Liver (tissue), 7 donors: ENCODE measurements at regions not wholly inside any gene's neighbourhood (a gene's known extent, or its start where the extent isn't known, plus 50 kb on each side); places are given as distances from the start of the nearest gene placed in this dataset.

ENCODE experiments used
- DNase-seq: peaks from one replicate; pipeline ENCODE4 v3.0.0-alpha.2; 2017; ENCODE audit warnings: low spot score
- H3K27ac ChIP-seq, 2 donors: one replicate each; pipeline ENCODE4 v1.7.0; 2013; ENCODE audit warnings: inconsistent platforms in 2 of 2, low read length in 2 of 2, control low read depth in 1 of 2, low read depth in 1 of 2, mild to moderate bottlenecking in 1 of 2
- H3K27me3 ChIP-seq, 4 donors: one replicate each; pipeline versions ENCODE4 v1.6.1 to v1.7.0; 2013; ENCODE audit warnings: low read length in 3 of 4, inconsistent platforms in 1 of 4, mild to moderate bottlenecking in 1 of 4, moderate library complexity in 1 of 4; ENCODE audit not compliant: control insufficient read depth in 4 of 4, insufficient read depth in 4 of 4
- H3K36me3 ChIP-seq, 4 donors: one replicate each; pipeline versions ENCODE4 v1.6.1 to v1.7.0; 2013; ENCODE audit warnings: low read length in 3 of 4, mild to moderate bottlenecking in 3 of 4, low read depth in 1 of 4, moderate library complexity in 1 of 4; ENCODE audit not compliant: control insufficient read depth in 4 of 4, insufficient read depth in 3 of 4
- H3K4me1 ChIP-seq, 4 donors: one replicate each; pipeline versions ENCODE4 v1.6.1 to v1.7.0; 2013; ENCODE audit warnings: low read length in 3 of 4, mild to moderate bottlenecking in 3 of 4, moderate library complexity in 1 of 4; ENCODE audit not compliant: control insufficient read depth in 4 of 4, insufficient read depth in 4 of 4
- H3K4me3 ChIP-seq, 3 donors: one replicate each; pipeline versions ENCODE4 v1.6.1 to v1.7.0; 2013; ENCODE audit warnings: low read length in 3 of 3, control low read depth in 1 of 3, low read depth in 1 of 3, mild to moderate bottlenecking in 1 of 3
- H3K9ac ChIP-seq, 2 donors: one replicate each; pipeline ENCODE4 v1.7.0; 2013; ENCODE audit warnings: low read length in 2 of 2, mild to moderate bottlenecking in 2 of 2, moderate library complexity in 2 of 2, control low read depth in 1 of 2, low read depth in 1 of 2
- H3K9me3 ChIP-seq, 4 donors: one replicate each; pipeline versions ENCODE4 v1.6.1 to v1.7.0; 2013; ENCODE audit warnings: low read length in 3 of 4; ENCODE audit not compliant: control insufficient read depth in 4 of 4
- EGR1 ChIP-seq, 2 donors: IDR thresholded peaks; 2 replicates each; pipeline ENCODE4 v1.6.1; 2016 to 2018; ENCODE audit warnings: antibody characterized with exemption in 2 of 2, low read depth in 2 of 2
- FOXA1 ChIP-seq: IDR thresholded peaks from 2 replicates; pipeline ENCODE4 v1.6.1; 2016; ENCODE audit warnings: antibody characterized with exemption
- FOXA2 ChIP-seq: IDR thresholded peaks from 2 replicates; pipeline ENCODE4 v1.6.1; 2016; ENCODE audit warnings: antibody characterized with exemption
- GABPA ChIP-seq, 2 donors: IDR thresholded peaks in 1 of 2; conservative IDR thresholded peaks in 1 of 2; 2 replicates each; pipeline ENCODE4 v1.6.1; 2016; ENCODE audit warnings: antibody characterized with exemption in 2 of 2, mild to moderate bottlenecking in 1 of 2, moderate library complexity in 1 of 2
- HNF4A ChIP-seq, 2 donors: conservative IDR thresholded peaks; 2 replicates each; pipeline ENCODE4 v1.6.1; 2016; ENCODE audit warnings: antibody characterized with exemption in 2 of 2, mild to moderate bottlenecking in 2 of 2
- HNF4G ChIP-seq: IDR thresholded peaks from 2 replicates; pipeline ENCODE4 v1.6.1; 2016; ENCODE audit warnings: antibody characterized with exemption
- JUND ChIP-seq, 2 donors: IDR thresholded peaks; 2 replicates each; pipeline ENCODE4 v1.6.1; 2016; ENCODE audit warnings: antibody characterized with exemption in 2 of 2
- RAD21 ChIP-seq, 2 donors: IDR thresholded peaks; 2 replicates each; pipeline ENCODE4 v1.6.1; 2016; ENCODE audit warnings: antibody characterized with exemption in 2 of 2, mild to moderate bottlenecking in 2 of 2
- REST ChIP-seq: IDR thresholded peaks from 2 replicates; pipeline ENCODE4 v1.6.1; 2016; ENCODE audit warnings: antibody characterized with exemption, mild to moderate bottlenecking
- SP1 ChIP-seq: IDR thresholded peaks from 2 replicates; pipeline ENCODE4 v1.6.1; 2018; ENCODE audit warnings: antibody characterized with exemption, mild to moderate bottlenecking
- TAF1 ChIP-seq: conservative IDR thresholded peaks from 2 replicates; pipeline ENCODE4 v1.6.1; 2016; ENCODE audit warnings: antibody characterized with exemption, mild to moderate bottlenecking
- YY1 ChIP-seq: IDR thresholded peaks from 2 replicates; pipeline ENCODE4 v1.6.1; 2016; ENCODE audit warnings: antibody characterized with exemption, mild to moderate bottlenecking
- WGBS: extraction: QIAGEN DNeasy Blood & Tissue Kit; methylation state at CpG from one replicate; pipeline ENCODE4 v1.1.7; 2013; 5-methylcytosine and 5-hydroxymethylcytosine counted together
- TF ChIP-seq, protein P1 (sequence below): IDR thresholded peaks from 2 replicates; pipeline ENCODE4 v1.6.1; 2016; ENCODE audit warnings: antibody characterized with exemption
- TF ChIP-seq, protein P2 (sequence below): IDR thresholded peaks from 2 replicates; pipeline ENCODE4 v1.6.1; 2016; ENCODE audit warnings: antibody characterized with exemption
- TF ChIP-seq, protein P3 (sequence below): IDR thresholded peaks from 2 replicates; pipeline ENCODE4 v1.6.1; 2016; ENCODE audit warnings: antibody characterized with exemption
- donor health status: healthy.
- donor health status: healthy.
- donor health status: healthy.
- donor health status: healthy.

- Histone ChIP-seq H3K4me3 (no peak overlapping the region), H3K27ac (no peak overlapping the region), H3K9ac (no peak overlapping the region), H3K4me1 (no peaks in the 10 kb centered on the region), H3K36me3 (no peaks in the 10 kb centered on the region), H3K9me3 (no peaks in the 10 kb centered on the region), H3K27me3 (no peaks in the 10 kb centered on the region)
- 91% methylated on average over 7 of the region's 7 CpGs for WGBS
- DNase-seq, result no peak
- TF ChIP-seq TAF1, result no peak
- TF ChIP-seq EGR1 (IDR thresholded peaks at IDR 0.05; ENCODE audit: low read depth in 2 of 2), result no peak
- TF ChIP-seq, protein P1, sequence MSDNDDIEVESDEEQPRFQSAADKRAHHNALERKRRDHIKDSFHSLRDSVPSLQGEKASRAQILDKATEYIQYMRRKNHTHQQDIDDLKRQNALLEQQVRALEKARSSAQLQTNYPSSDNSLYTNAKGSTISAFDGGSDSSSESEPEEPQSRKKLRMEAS, result no peak
- TF ChIP-seq, protein P2, sequence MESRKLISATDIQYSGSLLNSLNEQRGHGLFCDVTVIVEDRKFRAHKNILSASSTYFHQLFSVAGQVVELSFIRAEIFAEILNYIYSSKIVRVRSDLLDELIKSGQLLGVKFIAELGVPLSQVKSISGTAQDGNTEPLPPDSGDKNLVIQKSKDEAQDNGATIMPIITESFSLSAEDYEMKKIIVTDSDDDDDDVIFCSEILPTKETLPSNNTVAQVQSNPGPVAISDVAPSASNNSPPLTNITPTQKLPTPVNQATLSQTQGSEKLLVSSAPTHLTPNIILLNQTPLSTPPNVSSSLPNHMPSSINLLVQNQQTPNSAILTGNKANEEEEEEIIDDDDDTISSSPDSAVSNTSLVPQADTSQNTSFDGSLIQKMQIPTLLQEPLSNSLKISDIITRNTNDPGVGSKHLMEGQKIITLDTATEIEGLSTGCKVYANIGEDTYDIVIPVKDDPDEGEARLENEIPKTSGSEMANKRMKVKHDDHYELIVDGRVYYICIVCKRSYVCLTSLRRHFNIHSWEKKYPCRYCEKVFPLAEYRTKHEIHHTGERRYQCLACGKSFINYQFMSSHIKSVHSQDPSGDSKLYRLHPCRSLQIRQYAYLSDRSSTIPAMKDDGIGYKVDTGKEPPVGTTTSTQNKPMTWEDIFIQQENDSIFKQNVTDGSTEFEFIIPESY, result no peak
- TF ChIP-seq GABPA (IDR thresholded peaks at IDR 0.05 in 1 of 2, conservative IDR thresholded peaks at IDR 0.05 in 1 of 2), result no peak
- TF ChIP-seq JUND (IDR thresholded peaks at IDR 0.05), result no peak
- no peak for TF ChIP-seq HNF4A (conservative IDR thresholded peaks at IDR 0.05)
These were observed 117.3 kb upstream of the ARID2 start for GRCh38 chr12:45612044-45612794.

GRCh38 chr12:45613296-45613695 lies 116.2 kb upstream of the ARID2 start:
- no peaks in the 10 kb centered on the region for H3K4me1 ChIP-seq
- 86% methylated on average over 3 of the region's 3 CpGs for WGBS
- no peak overlapping the region for H3K4me3 ChIP-seq
- no peak for DNase-seq
- no peaks in the 10 kb centered on the region for H3K36me3 ChIP-seq
- TF ChIP-seq, protein P1, result no peak
- TF ChIP-seq REST, result no peak
- TF ChIP-seq, protein P3, sequence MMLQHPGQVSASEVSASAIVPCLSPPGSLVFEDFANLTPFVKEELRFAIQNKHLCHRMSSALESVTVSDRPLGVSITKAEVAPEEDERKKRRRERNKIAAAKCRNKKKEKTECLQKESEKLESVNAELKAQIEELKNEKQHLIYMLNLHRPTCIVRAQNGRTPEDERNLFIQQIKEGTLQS, result no peak
- no peaks in the 10 kb centered on the region for H3K27me3 ChIP-seq
- H3K9ac ChIP-seq, result no peak overlapping the region
- no peaks in the 10 kb centered on the region for H3K9me3 ChIP-seq
- H3K27ac ChIP-seq, result no peak overlapping the region

- Histone ChIP-seq H3K4me1 (no peaks in the 10 kb centered on the region), H3K9me3 (no peaks in the 10 kb centered on the region), H3K36me3 (no peaks in the 10 kb centered on the region), H3K4me3 (no peak overlapping the region), H3K27me3 (no peaks in the 10 kb centered on the region), H3K27ac (no peak overlapping the region), H3K9ac (no peak overlapping the region)
- TF ChIP-seq, protein P2, result no peak
- no peak for TF ChIP-seq HNF4G
- TF ChIP-seq FOXA1, result no peak
- no peak for TF ChIP-seq EGR1 (IDR thresholded peaks at IDR 0.05; ENCODE audit: low read depth in 2 of 2)
- TF ChIP-seq YY1, result no peak
- no peak for TF ChIP-seq GABPA (IDR thresholded peaks at IDR 0.05 in 1 of 2, conservative IDR thresholded peaks at IDR 0.05 in 1 of 2)
- no peak for TF ChIP-seq JUND (IDR thresholded peaks at IDR 0.05)
- no peak for TF ChIP-seq SP1
- no peak for TF ChIP-seq FOXA2
- TF ChIP-seq RAD21 (IDR thresholded peaks at IDR 0.05), result no peak
- 80% methylated on average over 2 of the region's 2 CpGs for WGBS
- no peak for DNase-seq
These were observed 115.7 kb upstream of the ARID2 start for GRCh38 chr12:45613855-45614254.
